HG02763 (cell line): ENCODE measurements at regions not wholly inside any gene's neighbourhood (a gene's known extent, or its start where the extent isn't known, plus 50 kb on each side); places are given as distances from the start of the nearest gene placed in this dataset.
"Not testable (repeated sequence)": the region's sequence is repeated elsewhere in the genome, so short reads cannot be mapped to it uniquely, and the experiment has no call there.

Experiments used
- ATAC-seq: cut with Tn5 transposase; IDR thresholded peaks from one replicate; pipeline ENCODE4 v1.9.1; 2021; ENCODE audit warnings: mild to moderate bottlenecking, moderate library complexity; ENCODE audit not compliant: unreplicated experiment

GRCh38 chr10:33071857-33072256 lies 113.8 kb upstream of the ITGB1 start:
- ATAC-seq = no peak

GRCh38 chr10:33070101-33070500 lies 112.1 kb upstream of the ITGB1 start:
- no peak for ATAC-seq

- no peak for ATAC-seq
Observed at GRCh38 chr10:33067917-33068316, 109.9 kb upstream of the ITGB1 start.

DNA sequence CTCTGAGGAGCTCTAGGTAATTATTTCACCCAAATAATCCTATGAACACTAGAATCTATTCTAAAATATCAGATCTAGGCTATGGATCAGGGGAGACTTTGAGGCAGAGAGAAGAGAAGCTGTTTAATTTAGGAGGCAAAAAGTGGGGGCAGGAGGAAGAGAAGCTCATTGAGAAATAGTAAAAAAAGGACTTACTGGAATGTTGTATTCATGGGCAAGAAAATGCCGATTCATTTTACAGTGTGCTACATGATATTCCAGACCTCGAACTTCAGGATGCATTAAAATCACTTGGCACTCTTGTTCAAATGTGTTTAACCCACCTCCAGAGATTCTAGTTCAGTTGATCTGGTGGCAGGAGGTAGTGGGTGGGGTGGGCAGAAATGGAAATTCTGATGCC lies 109.5 kb upstream of the ITGB1 start:
- no peak for ATAC-seq

DNA sequence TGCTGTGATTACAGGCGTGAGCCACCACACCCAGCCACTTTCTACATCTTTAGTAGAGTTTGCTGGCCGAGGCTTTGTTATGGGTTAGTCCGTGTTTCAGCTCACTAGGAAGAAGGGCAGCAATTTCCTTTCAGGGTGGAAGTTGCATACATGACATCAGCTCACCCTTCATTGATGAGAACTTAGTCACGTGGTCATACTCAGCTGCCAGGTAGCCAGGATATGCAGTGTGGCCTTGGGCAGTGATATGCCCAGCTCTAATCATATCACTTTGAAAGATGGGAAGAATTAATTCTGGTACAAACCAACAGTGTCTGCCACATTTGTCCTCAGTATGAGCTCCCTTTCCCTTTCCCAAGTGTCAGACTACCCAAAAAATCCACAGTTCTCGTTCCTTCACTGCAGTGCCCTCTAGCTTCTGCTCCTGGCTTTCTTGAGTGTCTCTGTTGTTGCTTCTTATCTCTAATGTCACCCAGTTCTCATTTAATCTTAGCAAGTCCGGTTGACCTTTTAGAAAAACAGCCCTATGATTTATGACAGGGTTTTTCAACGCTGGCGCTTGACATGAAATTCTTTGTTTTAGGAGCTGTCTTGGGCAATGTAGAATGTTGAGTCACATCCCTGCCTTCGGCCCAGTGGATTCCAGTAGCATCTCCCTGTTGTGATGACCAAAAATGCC lies 108.7 kb upstream of the ITGB1 start:
- ATAC-seq = no peak

DNA sequence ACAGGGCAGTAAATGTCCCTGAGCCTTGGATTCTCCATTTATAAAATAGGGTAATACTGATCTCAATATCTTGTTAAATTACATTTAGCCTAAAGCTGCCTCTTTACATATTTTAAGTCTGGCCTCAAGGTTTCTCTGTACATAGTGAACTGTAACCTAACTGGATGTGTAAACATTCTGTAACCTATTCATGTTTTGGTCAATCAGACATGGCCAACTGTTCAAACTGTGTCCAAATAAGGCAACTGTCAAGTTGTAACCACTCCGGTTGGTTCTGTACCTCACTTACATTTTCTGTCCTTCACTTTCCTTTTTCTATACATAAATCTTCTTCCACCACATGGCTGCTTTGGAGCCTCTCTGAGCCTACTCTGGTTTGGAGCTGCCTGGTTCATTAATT lies 107.1 kb upstream of the ITGB1 start:
- no peak for ATAC-seq

DNA sequence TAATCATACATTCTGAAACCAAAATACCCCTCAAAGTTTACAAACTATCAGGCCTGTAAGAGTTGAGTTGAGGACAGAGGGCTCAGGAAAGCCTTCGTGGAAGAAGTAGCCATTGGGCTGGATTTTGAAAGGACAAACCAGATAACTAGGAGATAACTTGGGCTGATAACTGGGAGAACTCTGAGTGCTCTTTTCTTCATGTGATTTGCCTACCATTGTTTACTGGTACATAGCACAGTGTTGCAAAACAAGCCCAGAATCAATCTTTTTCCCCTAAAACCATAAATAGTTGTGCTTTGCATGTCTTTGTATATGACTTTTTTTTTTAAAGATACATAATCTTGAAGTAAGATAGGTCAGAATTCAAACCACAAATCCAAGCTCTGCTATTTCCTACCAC lies 106.7 kb upstream of the ITGB1 start:
- ATAC-seq = no peak

- no peak for ATAC-seq
Observed at GRCh38 chr10:33057620-33058019, 99.6 kb upstream of the ITGB1 start.

DNA sequence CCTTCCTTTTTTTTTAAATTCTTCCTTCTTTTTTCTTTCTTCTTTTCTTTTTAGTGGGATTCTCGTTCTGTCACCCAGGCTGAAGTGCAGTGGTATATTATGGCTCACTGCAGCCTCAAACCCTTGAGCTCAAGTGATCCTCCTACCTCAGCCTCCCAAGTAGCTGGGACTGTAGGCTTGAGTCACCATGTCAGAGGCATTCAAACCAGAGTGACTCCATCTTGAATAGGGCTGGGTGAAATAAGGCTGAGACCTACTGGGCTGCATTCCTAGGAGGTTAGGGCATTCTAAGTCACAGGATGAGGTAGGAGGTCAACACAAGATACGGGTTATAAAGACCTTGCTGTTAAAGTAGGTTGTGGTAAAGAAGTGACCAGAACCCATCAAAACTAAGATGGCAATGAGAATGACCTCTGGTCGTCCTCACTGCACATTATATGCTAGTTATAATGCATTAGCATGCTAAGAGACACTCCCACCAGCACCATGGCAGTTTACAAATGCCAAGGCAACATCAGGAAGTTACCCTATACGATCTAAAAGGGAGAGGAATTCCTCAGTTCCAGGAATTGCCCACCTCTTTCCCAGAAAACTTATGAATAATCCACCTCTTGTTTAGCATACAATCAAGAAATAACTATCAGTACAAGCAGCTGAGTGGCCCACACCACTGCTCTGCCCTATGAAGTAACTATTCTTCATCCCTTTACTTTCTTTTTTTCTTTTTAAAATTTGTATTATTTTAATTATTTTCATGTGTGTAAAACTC lies 99.0 kb upstream of the ITGB1 start:
- ATAC-seq = no peak

DNA sequence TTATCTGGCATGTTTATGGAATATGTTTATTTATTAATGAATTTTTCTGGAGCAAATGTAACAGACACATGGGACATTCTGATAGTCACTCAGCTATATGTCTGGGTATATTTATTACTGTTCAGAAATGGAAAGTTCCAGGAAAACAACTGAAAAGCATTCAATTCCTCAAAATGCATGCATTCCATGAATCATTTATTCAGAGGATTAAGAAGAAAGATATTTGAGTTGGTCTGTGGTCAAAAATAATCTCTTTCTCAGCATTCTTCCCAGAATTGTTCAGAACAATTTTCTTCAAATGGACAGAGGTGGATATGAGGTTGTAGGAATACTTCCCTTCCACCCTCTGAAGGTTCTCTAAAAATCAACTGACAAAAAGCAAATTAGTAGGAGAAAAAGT lies 97.6 kb upstream of the ITGB1 start:
- ATAC-seq = no peak

DNA sequence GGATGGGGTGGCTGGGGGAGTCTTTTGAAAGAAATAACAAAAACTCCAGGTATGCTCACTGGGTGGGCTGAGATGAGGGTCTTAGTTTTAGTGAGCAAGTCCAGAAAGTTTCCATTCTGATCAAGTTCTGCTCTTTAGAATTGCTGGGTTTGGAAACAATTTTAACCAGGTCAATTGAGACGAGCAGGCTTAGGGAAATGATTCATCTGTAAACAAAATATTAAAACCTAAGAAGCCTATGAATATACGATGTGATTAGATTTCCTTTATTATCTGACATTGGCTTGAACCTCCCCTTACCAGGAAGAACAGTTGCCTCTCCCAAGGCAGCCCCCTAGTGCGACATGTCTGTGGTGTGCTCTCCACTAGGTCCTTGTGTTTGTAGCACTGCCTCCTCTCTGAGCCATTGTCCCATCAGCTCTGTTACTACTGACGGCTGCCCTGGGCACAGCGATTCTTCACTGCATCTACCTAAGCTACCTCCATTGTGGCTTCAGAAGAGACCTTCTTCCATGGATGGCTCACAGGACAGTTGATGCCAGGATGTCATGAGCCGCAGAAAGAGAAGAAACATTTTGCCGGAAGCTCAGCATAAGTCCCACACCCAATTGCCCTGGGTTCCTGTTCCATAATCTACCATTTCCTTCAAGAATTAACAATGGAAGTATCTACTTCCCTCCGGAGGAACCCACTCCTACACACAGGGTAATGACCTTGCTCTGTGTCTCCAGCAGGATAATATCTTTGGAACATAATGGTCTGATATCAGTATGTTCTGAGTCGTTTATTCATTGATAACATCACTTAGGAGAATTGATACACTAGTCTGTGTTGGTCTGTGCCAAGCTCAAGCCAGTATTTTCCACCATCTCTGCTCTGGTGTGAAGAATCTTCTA lies 95.1 kb upstream of the ITGB1 start:
- ATAC-seq = no peak

DNA sequence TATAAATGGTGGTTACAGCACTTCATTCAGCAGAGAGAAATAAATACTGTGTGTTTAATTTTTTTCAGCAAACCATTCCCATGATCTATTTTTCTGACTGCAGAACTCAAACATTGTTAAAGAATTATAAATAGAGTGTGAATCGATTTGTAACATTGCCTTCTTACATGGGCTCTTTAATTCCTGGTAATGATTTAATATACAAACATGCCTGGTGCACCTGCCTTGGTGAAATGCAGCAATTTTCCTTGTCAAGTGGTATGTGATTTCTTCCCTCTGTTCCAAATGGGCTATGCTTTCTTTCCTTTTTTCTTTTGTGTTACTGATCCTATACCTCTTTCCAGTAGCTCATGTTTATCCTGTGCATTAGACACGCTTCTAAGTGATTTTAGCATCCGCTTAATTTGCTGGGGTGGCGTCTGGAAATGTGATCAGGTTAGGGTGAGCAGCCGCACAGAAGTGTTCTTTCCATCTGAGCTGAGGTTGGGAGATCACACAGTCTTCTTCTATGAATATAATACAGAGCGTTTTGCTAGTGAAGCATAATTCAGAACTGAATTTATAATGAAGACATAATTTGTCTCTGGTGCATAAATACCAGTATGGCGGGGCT lies 94.3 kb upstream of the ITGB1 start:
- ATAC-seq = no peak

DNA sequence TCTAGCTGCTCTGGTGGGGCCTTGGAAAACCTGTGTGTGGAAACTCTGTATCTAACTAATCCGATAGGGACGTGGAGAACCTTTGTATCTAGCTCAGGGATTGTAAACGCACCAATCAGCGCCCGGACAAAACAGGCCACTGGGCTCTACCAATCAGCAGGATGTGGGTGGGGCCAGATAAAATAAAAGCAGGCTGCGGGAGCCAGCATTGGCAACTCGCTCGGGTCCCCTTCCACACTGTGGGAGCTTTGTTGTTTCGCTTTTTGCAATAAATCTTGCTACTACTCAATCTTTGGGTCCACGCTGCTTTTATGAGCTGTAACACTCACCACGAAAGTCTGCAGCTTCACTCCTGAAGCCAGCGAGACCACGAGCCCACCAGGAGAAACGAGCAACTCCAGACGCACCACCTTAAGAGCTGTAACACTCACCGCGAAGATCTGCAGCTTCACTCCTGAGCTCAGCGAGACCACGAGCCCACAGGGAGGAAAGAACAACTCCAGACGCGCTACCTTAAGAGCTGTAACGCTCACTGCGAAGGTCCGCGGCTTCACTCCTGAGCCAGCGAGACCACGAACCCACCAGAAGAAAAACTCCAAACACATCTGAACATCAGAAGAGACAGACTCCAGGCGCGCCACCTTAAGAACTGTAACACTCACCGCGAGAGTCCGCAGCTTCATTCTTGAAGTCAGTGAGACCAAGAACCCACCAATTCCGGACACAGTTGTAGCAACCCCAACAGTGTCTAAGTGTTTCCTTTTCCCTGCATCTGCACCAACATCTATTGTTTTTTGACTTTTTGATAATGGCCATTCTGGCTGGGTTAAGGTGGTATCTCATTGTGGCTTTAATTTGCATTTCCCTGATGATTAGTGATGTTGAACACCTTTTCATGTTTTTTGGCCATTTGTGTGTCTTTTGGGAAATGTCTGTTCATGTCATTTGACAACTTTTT lies 92.2 kb upstream of the ITGB1 start:
- ATAC-seq = not testable (repeated sequence)

DNA sequence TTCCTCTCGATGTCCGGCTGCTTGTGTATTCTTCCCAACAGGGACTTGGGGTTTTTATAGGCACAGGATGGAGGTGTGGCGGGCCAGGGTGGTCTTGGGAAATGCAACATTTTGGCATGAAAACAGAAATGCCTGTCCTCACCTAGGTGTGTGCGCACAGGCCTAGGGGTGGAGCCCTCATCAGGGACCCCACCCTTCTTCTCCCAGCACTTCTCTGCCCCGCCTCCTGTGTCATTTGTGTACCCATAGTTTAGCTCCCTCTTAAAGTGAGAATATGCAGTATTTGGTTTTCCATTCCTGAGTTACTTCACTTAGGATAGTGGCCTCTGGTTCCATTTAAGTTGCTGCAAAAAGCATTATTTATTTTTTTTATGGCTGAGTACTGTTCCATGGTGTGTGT lies 90.2 kb upstream of the ITGB1 start:
- no peak for ATAC-seq

DNA sequence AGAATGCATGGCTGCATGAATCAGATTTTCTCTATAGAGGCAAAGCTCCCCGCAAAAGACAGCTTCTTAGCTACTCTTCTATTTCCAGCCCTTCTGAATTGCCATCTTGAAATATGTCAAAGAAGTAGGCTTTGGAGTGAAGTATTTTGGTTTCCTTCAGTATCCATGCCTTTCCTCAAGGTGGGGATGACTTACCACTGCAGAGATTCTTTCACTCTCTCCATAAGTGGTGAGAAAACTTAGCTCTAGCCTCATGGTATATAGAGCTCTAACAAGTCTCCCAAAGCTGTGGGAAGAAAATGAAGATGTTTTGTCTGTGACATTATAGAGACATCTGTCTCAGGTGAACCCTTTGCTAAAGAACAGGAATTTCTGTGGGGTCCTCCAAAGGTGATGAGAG lies 89.6 kb upstream of the ITGB1 start:
- ATAC-seq = no peak

DNA sequence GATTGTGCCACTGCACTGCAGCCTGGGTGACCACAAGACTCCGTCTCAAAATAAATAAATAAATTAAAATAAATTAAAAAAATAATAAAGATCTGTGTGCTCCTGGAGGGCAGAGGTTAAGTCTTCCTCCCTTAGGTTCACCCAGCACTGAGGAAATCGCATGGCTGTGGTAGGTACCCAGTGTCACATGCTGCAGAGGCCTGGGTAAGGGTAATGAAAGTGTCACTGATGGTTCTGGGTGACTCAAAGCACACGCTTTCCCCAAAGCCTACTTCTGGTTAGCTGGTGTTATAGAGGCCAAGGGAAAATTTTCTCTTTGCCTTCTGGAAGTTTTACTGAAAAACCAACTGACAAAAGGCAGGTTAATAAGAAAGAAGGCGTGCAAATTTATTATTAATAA lies 88.8 kb upstream of the ITGB1 start:
- no peak for ATAC-seq

DNA sequence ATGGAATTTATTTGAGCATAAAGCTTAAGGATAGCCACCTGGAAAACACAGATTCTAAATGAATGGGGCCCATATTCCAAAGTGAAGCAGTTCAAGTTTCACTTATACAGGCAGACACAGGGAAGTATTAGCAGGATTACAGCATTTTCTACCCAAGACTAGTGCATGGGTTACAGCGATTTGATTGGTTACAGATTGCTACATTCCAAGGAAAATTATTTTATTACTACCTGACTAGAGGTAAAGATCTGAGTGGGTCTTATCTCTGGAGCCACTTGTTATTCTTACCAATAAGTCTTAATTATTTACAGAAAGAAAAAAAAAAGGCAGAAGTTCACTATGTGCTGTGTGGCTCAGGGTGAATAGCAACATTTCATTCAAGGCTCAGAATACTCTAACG lies 87.4 kb upstream of the ITGB1 start:
- ATAC-seq = no peak

- ATAC-seq = no peak
Observed at GRCh38 chr10:33042565-33042964, 84.5 kb upstream of the ITGB1 start.

DNA sequence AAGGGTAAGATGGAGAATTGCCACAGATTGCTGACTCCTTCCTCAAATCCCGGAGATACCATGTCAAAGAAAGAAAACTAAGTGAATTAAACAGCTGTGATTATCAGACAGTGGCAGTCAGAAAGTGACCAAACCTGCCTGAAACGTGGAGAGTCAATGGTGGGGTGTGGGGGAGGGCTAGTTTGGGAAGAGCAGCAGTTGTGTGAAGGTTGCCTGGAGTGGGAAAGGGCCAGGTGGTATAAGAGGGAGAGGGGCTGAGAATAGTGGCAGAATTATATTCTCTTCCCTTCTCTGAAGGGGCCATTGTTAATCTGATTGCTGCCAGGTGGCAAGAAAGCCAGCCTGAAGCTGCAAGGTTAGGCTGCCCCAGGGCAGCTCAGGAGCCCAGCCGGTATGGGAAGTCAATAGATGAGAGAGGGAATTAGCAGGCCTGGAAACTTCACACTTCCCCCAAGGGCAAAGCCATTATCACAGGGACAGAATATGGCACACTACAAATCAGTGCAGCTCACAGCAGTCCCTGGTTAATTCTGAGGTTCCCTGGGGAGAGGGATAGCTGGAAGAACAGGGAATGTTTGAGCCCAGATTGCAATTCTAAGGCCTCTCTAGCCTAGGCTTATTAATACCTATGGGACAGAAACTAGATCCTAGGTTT lies 83.9 kb upstream of the ITGB1 start:
- no peak for ATAC-seq

DNA sequence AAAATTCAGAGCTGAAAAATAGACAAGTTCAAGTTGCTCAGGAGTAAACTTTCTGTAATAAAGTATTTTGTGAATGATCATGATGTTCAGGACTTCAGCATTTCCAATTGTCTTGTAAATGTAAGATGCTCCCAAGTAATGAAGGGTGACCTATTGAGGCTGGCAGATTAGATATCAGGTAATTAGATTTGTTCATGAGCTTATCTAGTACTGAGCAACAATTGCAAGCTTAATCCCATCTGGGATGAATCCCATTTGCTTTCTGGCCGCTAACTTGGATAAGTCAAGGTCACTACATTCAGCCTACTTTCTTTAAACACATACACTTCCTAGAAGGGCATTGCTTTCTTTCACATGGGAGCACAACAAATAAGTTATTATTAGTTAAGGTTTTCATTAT lies 82.4 kb upstream of the ITGB1 start:
- ATAC-seq = no peak
